MM.1S (cell line): ENCODE measurements at regions not wholly inside any gene's neighbourhood (a gene's known extent, or its start where the extent isn't known, plus 50 kb on each side); places are given as distances from the start of the nearest gene placed in this dataset.

Source experiments
- DNase-seq: peaks from one replicate; pipeline ENCODE4 v3.0.0-alpha.2; 2015
- H2AFZ ChIP-seq: fragments of 300-600 bp; sonication (generic); 2 replicates; pipeline ENCODE4 v1.6.0; 2016; ENCODE audit warnings: antibody characterized with exemption, low read length
- H3F3A ChIP-seq: fragments of 300-600 bp; sonication (generic); 2 replicates; pipeline ENCODE4 v1.6.1; 2016; ENCODE audit warnings: mild to moderate bottlenecking, antibody characterized with exemption, low read length, moderate library complexity, mixed read lengths; ENCODE audit not compliant: insufficient read depth
- H3K27ac ChIP-seq: fragments of 300-600 bp; sonication (generic); 2 replicates; pipeline ENCODE4 v1.5.1; 2016; ENCODE audit warnings: mild to moderate bottlenecking, low read length
- H3K27me3 ChIP-seq: fragments of 300-600 bp; sonication (generic); replicated peaks from 2 replicates; pipeline ENCODE4 v1.6.0; 2016; ENCODE audit warnings: low read length; ENCODE audit not compliant: insufficient read depth
- H3K36me3 ChIP-seq: fragments of 300-600 bp; sonication (generic); replicated peaks from 2 replicates; pipeline ENCODE4 v1.6.1; 2016; ENCODE audit warnings: mild to moderate bottlenecking, low read length, mixed read lengths; ENCODE audit not compliant: insufficient read depth
- H3K4me1 ChIP-seq: fragments of 300-600 bp; sonication (generic); 2 replicates; pipeline ENCODE4 v1.6.1; 2016; ENCODE audit warnings: low read length, mixed read lengths
- H3K4me2 ChIP-seq: fragments of 300-600 bp; sonication (generic); 2 replicates; pipeline ENCODE4 v1.6.0; 2016; ENCODE audit warnings: low read depth, low read length
- H3K4me3 ChIP-seq: fragments of 300-600 bp; sonication (generic); 2 replicates; pipeline ENCODE4 v1.5.1; 2016; ENCODE audit warnings: low read length, mixed read lengths
- H3K79me2 ChIP-seq: fragments of 300-600 bp; sonication (generic); 2 replicates; pipeline ENCODE4 v1.6.1; 2016; ENCODE audit warnings: mixed run types, low read length, mixed read lengths
- H3K9ac ChIP-seq: fragments of 300-600 bp; sonication (generic); 2 replicates; pipeline ENCODE4 v1.6.1; 2016; ENCODE audit warnings: low read length, mixed read lengths
- H3K9me2 ChIP-seq: fragments of 300-600 bp; sonication (generic); replicated peaks from 2 replicates; pipeline ENCODE4 v1.6.1; 2016; ENCODE audit warnings: mild to moderate bottlenecking, low read length, mixed read lengths; ENCODE audit not compliant: insufficient read depth
- H3K9me3 ChIP-seq: fragments of 300-600 bp; sonication (generic); replicated peaks from 2 replicates; pipeline ENCODE4 v1.6.1; 2016; ENCODE audit warnings: mild to moderate bottlenecking, low read length, mixed read lengths; ENCODE audit not compliant: insufficient read depth
- H4K20me1 ChIP-seq: fragments of 300-600 bp; sonication (generic); 2 replicates; pipeline ENCODE4 v1.6.1; 2016; ENCODE audit warnings: mild to moderate bottlenecking, low read length, moderate library complexity, mixed read lengths; ENCODE audit not compliant: insufficient read depth
- CTCF ChIP-seq: fragments of 300-600 bp; sonication (generic); IDR thresholded peaks from 2 replicates; pipeline ENCODE4 v1.5.1; 2016; ENCODE audit warnings: antibody characterized with exemption, low read length, mixed read lengths
- EZH2 ChIP-seq: fragments of 300-600 bp; sonication (generic); optimal IDR thresholded peaks from 2 replicates; pipeline ENCODE3; 2017; ENCODE audit warnings: low read depth, mild to moderate bottlenecking, antibody characterized with exemption, low read length, mixed read lengths
- EZH2phosphoT487 ChIP-seq: fragments of 300-600 bp; sonication (generic); IDR thresholded peaks from 2 replicates; pipeline ENCODE4 v1.6.1; 2018; ENCODE audit warnings: antibody characterized with exemption, low read length

GRCh38 chr4:44845993-44846392 is 119.6 kb upstream of the GNPDA2 start:
- no peak overlapping the region for H3K9ac ChIP-seq
- no peaks in the 10 kb centered on the region for H4K20me1 ChIP-seq
- TF ChIP-seq CTCF: no peak
- no peak for TF ChIP-seq EZH2phosphoT487
- no peak for TF ChIP-seq EZH2
- H3F3A ChIP-seq: no peaks in the 10 kb centered on the region
- no peak overlapping the region for H3K4me3 ChIP-seq
- no peak overlapping the region for H3K4me2 ChIP-seq
- no peaks in the 10 kb centered on the region for H3K79me2 ChIP-seq
- no peaks in the 10 kb centered on the region for H3K9me3 ChIP-seq
- no peaks in the 10 kb centered on the region for H3K36me3 ChIP-seq
- H2AFZ ChIP-seq: no peak overlapping the region
- no peaks in the 10 kb centered on the region for H3K27me3 ChIP-seq
- H3K4me1 ChIP-seq: no peaks in the 10 kb centered on the region
- H3K27ac ChIP-seq: no peak overlapping the region
- DNase-seq: no peak
- H3K9me2 ChIP-seq: no peaks in the 10 kb centered on the region

GRCh38 chr4:44845309-44845708 is 119.0 kb upstream of the GNPDA2 start:
- Histone ChIP-seq H3K9ac (no peak overlapping the region), H3K27ac (no peak overlapping the region), H3K9me2 (no peaks in the 10 kb centered on the region), H3K4me2 (no peak overlapping the region), H3K79me2 (no peaks in the 10 kb centered on the region), H3K9me3 (no peaks in the 10 kb centered on the region), H3F3A (no peaks in the 10 kb centered on the region), H2AFZ (no peak overlapping the region), H3K36me3 (no peaks in the 10 kb centered on the region), H4K20me1 (no peaks in the 10 kb centered on the region), H3K4me3 (no peak overlapping the region), H3K27me3 (no peaks in the 10 kb centered on the region), H3K4me1 (no peaks in the 10 kb centered on the region)
- TF ChIP-seq EZH2phosphoT487 (no peak), EZH2 (no peak), CTCF (no peak)
- no peak for DNase-seq

DNA sequence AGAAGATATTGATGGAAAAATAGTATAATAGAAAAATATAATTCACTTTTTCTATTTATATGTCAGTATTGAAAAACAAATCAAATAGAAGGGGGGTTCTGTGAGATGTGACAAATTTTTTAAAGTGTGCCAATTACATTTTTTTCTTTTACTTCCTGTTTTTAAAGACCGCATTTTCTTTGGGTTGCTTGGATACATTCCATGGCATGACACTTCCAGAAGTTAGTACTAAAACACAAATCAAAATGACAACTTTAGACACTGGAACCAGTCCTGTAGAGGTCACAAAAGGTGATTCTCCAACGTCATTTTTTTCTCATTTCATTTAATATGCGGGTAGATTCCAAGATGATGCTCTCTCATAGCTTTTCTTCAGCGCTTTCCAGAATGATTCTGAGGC is 116.2 kb upstream of the GNPDA2 start:
- H3K4me3 ChIP-seq: no peak overlapping the region
- no peaks in the 10 kb centered on the region for H3K9me3 ChIP-seq
- H3K4me1 ChIP-seq: no peaks in the 10 kb centered on the region
- H3K9ac ChIP-seq: no peak overlapping the region
- H3F3A ChIP-seq: no peaks in the 10 kb centered on the region
- no peak overlapping the region for H3K27ac ChIP-seq
- TF ChIP-seq EZH2 (no peak), EZH2phosphoT487 (no peak), CTCF (no peak)
- no peaks in the 10 kb centered on the region for H3K9me2 ChIP-seq
- no peak overlapping the region for H2AFZ ChIP-seq
- H3K4me2 ChIP-seq: no peak overlapping the region
- no peak for DNase-seq
- H3K27me3 ChIP-seq: no peaks in the 10 kb centered on the region
- H3K79me2 ChIP-seq: no peaks in the 10 kb centered on the region
- H4K20me1 ChIP-seq: no peaks in the 10 kb centered on the region
- H3K36me3 ChIP-seq: no peaks in the 10 kb centered on the region
